Activated CD4-positive, CD25-positive, alpha-beta regulatory T cell treated with anti-CD3 and anti-CD28 coated beads, Interleukin-2, amount 50 U/mL, for 24 hours (primary cell): ENCODE measurements at regions not wholly inside any gene's neighbourhood (a gene's known extent, or its start where the extent isn't known, plus 50 kb on each side); places are given as distances from the start of the nearest gene placed in this dataset.

ENCODE experiments used
- ATAC-seq, 2 donors: fragments of 150-1000 bp; cut with Tn5 transposase; one replicate each; pipeline ENCODE4 v1.10.0; 2021; ENCODE audit warnings: mild to moderate bottlenecking in 1 of 2, moderate library complexity in 1 of 2

GRCh38 chr12:60257063-60257462, 661.2 kb downstream of the SLC16A7 start:
- no peak for ATAC-seq

GRCh38 chr12:60259225-60259624, 663.4 kb downstream of the SLC16A7 start:
- no peak for ATAC-seq

GRCh38 chr12:60262378-60262777, 666.5 kb downstream of the SLC16A7 start:
- ATAC-seq: no peak

- ATAC-seq: no peak
These were observed 667.3 kb downstream of the SLC16A7 start for GRCh38 chr12:60263161-60263560.

GRCh38 chr12:60263836-60264493, 668.1 kb downstream of the SLC16A7 start:
- no peak for ATAC-seq

- no peak for ATAC-seq
These were observed 669.9 kb downstream of the SLC16A7 start for GRCh38 chr12:60265741-60266140.

- no peak for ATAC-seq
These were observed 670.6 kb downstream of the SLC16A7 start for GRCh38 chr12:60266381-60266852.

GRCh38 chr12:60269611-60270269, 673.9 kb downstream of the SLC16A7 start:
- no peak for ATAC-seq

- ATAC-seq: no peak
These were observed 676.0 kb downstream of the SLC16A7 start for GRCh38 chr12:60271816-60272215.

- no peak for ATAC-seq
These were observed 682.4 kb downstream of the SLC16A7 start for GRCh38 chr12:60278209-60278608.

- ATAC-seq: no peak
These were observed 683.4 kb downstream of the SLC16A7 start for GRCh38 chr12:60279221-60279620.

- ATAC-seq: no peak
These were observed 685.7 kb downstream of the SLC16A7 start for GRCh38 chr12:60281522-60281921.

GRCh38 chr12:60290532-60290931, 694.7 kb downstream of the SLC16A7 start:
- no peak for ATAC-seq

GRCh38 chr12:60308366-60308991, 712.6 kb downstream of the SLC16A7 start:
- no peak for ATAC-seq

- no peak for ATAC-seq
These were observed 716.1 kb downstream of the SLC16A7 start for GRCh38 chr12:60311940-60312339.

GRCh38 chr12:60317361-60317760, 721.5 kb downstream of the SLC16A7 start:
- no peak for ATAC-seq

GRCh38 chr12:60324746-60325145, 728.9 kb downstream of the SLC16A7 start:
- ATAC-seq: no peak

GRCh38 chr12:60333461-60333860, 737.6 kb downstream of the SLC16A7 start:
- no peak for ATAC-seq

- no peak for ATAC-seq
These were observed 739.9 kb downstream of the SLC16A7 start for GRCh38 chr12:60335745-60336144.

GRCh38 chr12:60337839-60338549, 742.2 kb downstream of the SLC16A7 start:
- ATAC-seq: no peak

- ATAC-seq: no peak
These were observed 749.6 kb downstream of the SLC16A7 start for GRCh38 chr12:60345442-60345841.

- ATAC-seq: no peak
These were observed 753.6 kb downstream of the SLC16A7 start for GRCh38 chr12:60349232-60349978.

GRCh38 chr12:60387356-60387755, 791.5 kb downstream of the SLC16A7 start:
- no peak for ATAC-seq
